Endodermal cell (in vitro differentiated cells): ENCODE measurements at regions not wholly inside any gene's neighbourhood (a gene's known extent, or its start where the extent isn't known, plus 50 kb on each side); places are given as distances from the start of the nearest gene placed in this dataset.
"Not testable (repeated sequence)": the region's sequence is repeated elsewhere in the genome, so short reads cannot be mapped to it uniquely, and the experiment has no call there.

Experiments
- DNase-seq: peaks from one replicate; pipeline ENCODE4 v3.0.0-alpha.2; 2017
- H3K27ac ChIP-seq: 2 replicates; pipeline ENCODE4 v1.5.1; 2013; ENCODE audit warnings: mild to moderate bottlenecking, low read depth, low read length, moderate library complexity
- H3K27me3 ChIP-seq: 2 replicates; pipeline ENCODE4 v1.6.1; 2013; ENCODE audit warnings: mild to moderate bottlenecking, low read length, moderate library complexity; ENCODE audit not compliant: insufficient read depth, control insufficient read depth, poor library complexity, severe bottlenecking
- H3K36me3 ChIP-seq: 2 replicates; pipeline ENCODE4 v1.7.0; 2013; ENCODE audit warnings: mild to moderate bottlenecking, low read length, moderate library complexity; ENCODE audit not compliant: control insufficient read depth, insufficient read depth
- H3K4me1 ChIP-seq: one replicate; pipeline ENCODE4 v1.7.0; 2013; ENCODE audit warnings: low read length; ENCODE audit not compliant: control insufficient read depth, insufficient read depth
- H3K4me3 ChIP-seq: 2 replicates; pipeline ENCODE4 v1.5.1; 2013; ENCODE audit warnings: mild to moderate bottlenecking, low read length, moderate library complexity
- H3K9ac ChIP-seq: 2 replicates; pipeline ENCODE4 v1.6.1; 2013; ENCODE audit warnings: mild to moderate bottlenecking, low read length, moderate library complexity; ENCODE audit not compliant: poor library complexity, severe bottlenecking; ENCODE audit errors: extremely low read depth
- H3K9me3 ChIP-seq: 2 replicates; pipeline ENCODE4 v1.6.1; 2013; ENCODE audit warnings: mild to moderate bottlenecking, low read length, moderate library complexity; ENCODE audit not compliant: control insufficient read depth
- H3K27ac Mint-ChIP-seq: 2 replicates; pipeline ENCODE4 v1.8.0; 2020; ENCODE audit warnings: mixed read lengths
- H3K27me3 Mint-ChIP-seq: 2 replicates; pipeline ENCODE4 v1.8.0; 2021; ENCODE audit warnings: mild to moderate bottlenecking, mixed read lengths; ENCODE audit not compliant: insufficient read depth
- H3K36me3 Mint-ChIP-seq: 2 replicates; pipeline ENCODE4 v1.8.0; 2020; ENCODE audit warnings: low read depth, mixed read lengths
- H3K4me1 Mint-ChIP-seq: 2 replicates; pipeline ENCODE4 v1.8.0; 2020; ENCODE audit warnings: mixed read lengths
- H3K4me3 Mint-ChIP-seq: 2 replicates; pipeline ENCODE4 v1.8.0; 2020; ENCODE audit warnings: mild to moderate bottlenecking, moderate library complexity, mixed read lengths
- H3K9me3 Mint-ChIP-seq: 2 replicates; pipeline ENCODE4 v1.8.0; 2020; ENCODE audit warnings: mild to moderate bottlenecking, mixed read lengths
- CTCF ChIP-seq: fragments of 200-600 bp; sonication (generic); conservative IDR thresholded peaks from 2 replicates; pipeline ENCODE4 v1.5.0; 2021; ENCODE audit warnings: antibody characterized with exemption, mild to moderate bottlenecking
- WGBS, 2 experiments: methylation state at CpG; one replicate each; pipeline versions ENCODE4 v1.1.5 to v1.1.7; 2013; ENCODE audit warnings: missing lambda C conversion rate in 2 of 2, mixed read lengths in 1 of 2; ENCODE audit not compliant: insufficient coverage in 1 of 2, insufficient read length in 1 of 2; 5-methylcytosine and 5-hydroxymethylcytosine counted together

- Mint-ChIP-seq H3K4me3 (no peak overlapping the region), H3K36me3 (no peaks in the 10 kb centered on the region), H3K4me1 (peaks cover under 1% of the 10 kb centered on the region), H3K27ac (no peak overlapping the region), H3K27me3 (peaks cover 16% of the 10 kb centered on the region), H3K9me3 (peaks cover 6% of the 10 kb centered on the region)
- H3K36me3 ChIP-seq, result no peaks in the 10 kb centered on the region
- H3K27me3 ChIP-seq, result no peaks in the 10 kb centered on the region
- no peak overlapping the region for H3K9ac ChIP-seq
- peaks cover 20% of the 10 kb centered on the region for H3K9me3 ChIP-seq
- H3K4me3 ChIP-seq, result no peak overlapping the region
- no peak for DNase-seq
- no peak overlapping the region for H3K27ac ChIP-seq
- no peaks in the 10 kb centered on the region for H3K4me1 ChIP-seq
- no peak for TF ChIP-seq CTCF
Observed at GRCh38 chr6:159520002-159520401, 173.0 kb downstream of the SOD2 start.

- not testable (repeated sequence) for H3K27me3 ChIP-seq, H3K27ac ChIP-seq, H3K4me3 ChIP-seq, H3K27ac Mint-ChIP-seq, H3K4me1 Mint-ChIP-seq, H3K9me3 Mint-ChIP-seq, H3K9ac ChIP-seq, H3K4me1 ChIP-seq, H3K4me3 Mint-ChIP-seq, H3K36me3 Mint-ChIP-seq, DNase-seq, H3K36me3 ChIP-seq
- peaks cover 11% of the 10 kb centered on the region for H3K27me3 Mint-ChIP-seq
- 98% methylated on average over 2 of the region's 3 CpGs; no CpG with 5 or more reads in 1 of the 2 experiments for WGBS, 2 experiments
- peaks cover 22% of the 10 kb centered on the region for H3K9me3 ChIP-seq
Observed at GRCh38 chr6:159515811-159516210, 177.2 kb downstream of the SOD2 start.

- Mint-ChIP-seq H3K27ac (no peak overlapping the region), H3K9me3 (peaks cover 6% of the 10 kb centered on the region)
Observed at GRCh38 chr6:159513914-159514313, 179.1 kb downstream of the SOD2 start.

More at GRCh38 chr6:159513914-159514313, 179.1 kb downstream of the SOD2 start:
- Mint-ChIP-seq H3K36me3 (no peaks in the 10 kb centered on the region), H3K4me1 (no peaks in the 10 kb centered on the region), H3K4me3 (no peak overlapping the region), H3K27me3 (peaks cover 11% of the 10 kb centered on the region)
- H3K9ac ChIP-seq, result no peak overlapping the region
- no peaks in the 10 kb centered on the region for H3K4me1 ChIP-seq
- no peak for TF ChIP-seq CTCF
- H3K27ac ChIP-seq, result no peak overlapping the region
- H3K9me3 ChIP-seq, result peaks cover 10% of the 10 kb centered on the region
- DNase-seq, result no peak
- H3K27me3 ChIP-seq, result no peaks in the 10 kb centered on the region
- WGBS, 2 experiments, result 43 to 65% methylated on average over 2 of the region's 2 CpGs
- H3K4me3 ChIP-seq, result no peak overlapping the region
- no peaks in the 10 kb centered on the region for H3K36me3 ChIP-seq
